ENCODE measurements at regions not wholly inside any gene's neighbourhood (a gene's known extent, or its start where the extent isn't known, plus 50 kb on each side); places are given as distances from the start of the nearest gene placed in this dataset.

DNA sequence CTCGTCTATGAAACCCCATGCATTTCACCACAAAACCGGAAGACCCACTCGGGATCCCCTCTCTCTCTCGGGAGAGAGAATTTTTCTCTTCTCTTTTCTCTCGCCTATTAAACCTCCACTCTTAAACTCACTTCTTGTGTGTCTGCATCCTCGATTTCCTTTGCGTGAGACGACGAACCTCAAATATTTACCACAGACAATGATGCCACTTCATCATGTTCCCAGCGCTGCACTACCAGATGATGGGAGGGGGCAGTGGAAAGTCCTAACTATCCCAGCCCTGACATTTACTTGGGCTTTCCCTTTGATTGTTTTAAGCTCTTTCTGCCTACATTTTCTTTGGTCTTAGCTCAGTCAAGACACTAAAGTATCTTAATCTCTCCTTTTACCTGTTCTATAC lies 906.7 kb downstream of the GRID1 start:
- TF ChIP-seq, protein P1, sequence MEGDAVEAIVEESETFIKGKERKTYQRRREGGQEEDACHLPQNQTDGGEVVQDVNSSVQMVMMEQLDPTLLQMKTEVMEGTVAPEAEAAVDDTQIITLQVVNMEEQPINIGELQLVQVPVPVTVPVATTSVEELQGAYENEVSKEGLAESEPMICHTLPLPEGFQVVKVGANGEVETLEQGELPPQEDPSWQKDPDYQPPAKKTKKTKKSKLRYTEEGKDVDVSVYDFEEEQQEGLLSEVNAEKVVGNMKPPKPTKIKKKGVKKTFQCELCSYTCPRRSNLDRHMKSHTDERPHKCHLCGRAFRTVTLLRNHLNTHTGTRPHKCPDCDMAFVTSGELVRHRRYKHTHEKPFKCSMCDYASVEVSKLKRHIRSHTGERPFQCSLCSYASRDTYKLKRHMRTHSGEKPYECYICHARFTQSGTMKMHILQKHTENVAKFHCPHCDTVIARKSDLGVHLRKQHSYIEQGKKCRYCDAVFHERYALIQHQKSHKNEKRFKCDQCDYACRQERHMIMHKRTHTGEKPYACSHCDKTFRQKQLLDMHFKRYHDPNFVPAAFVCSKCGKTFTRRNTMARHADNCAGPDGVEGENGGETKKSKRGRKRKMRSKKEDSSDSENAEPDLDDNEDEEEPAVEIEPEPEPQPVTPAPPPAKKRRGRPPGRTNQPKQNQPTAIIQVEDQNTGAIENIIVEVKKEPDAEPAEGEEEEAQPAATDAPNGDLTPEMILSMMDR (conservative IDR thresholded peaks at IDR 0.05 in 1 of 2, IDR thresholded peaks at IDR 0.05 in 1 of 2; ENCODE audit: low read depth in 1 of 2, low read length in 2 of 2) = no peak
- no peak for TF ChIP-seq EZH2 (IDR thresholded peaks at IDR 0.05; ENCODE audit: low read length, missing control alignments)

Data from fibroblast of lung (primary cell).